ENCODE measurements at regions not wholly inside any gene's neighbourhood (a gene's known extent, or its start where the extent isn't known, plus 50 kb on each side); places are given as distances from the start of the nearest gene placed in this dataset.

GRCh38 chr7:25722856-25723255 lies 429.1 kb upstream of the NFE2L3 start:
- DNase-seq (no peak), ATAC-seq (no peak)
- no peaks in the 10 kb centered on the region for H3K36me3 ChIP-seq (ENCODE audit: low read depth)
- intact Hi-C loops (cut with DNase I, micrococcal nuclease): no loop called here
- no peaks in the 10 kb centered on the region for H3K9me3 ChIP-seq
- no peaks in the 10 kb centered on the region for H3K4me1 ChIP-seq (ENCODE audit: low read depth)
- no peak overlapping the region for H3K4me3 ChIP-seq
- no peak for TF ChIP-seq CTCF (IDR thresholded peaks at IDR 0.05)

GRCh38 chr7:25725451-25725850 lies 426.5 kb upstream of the NFE2L3 start:
- no peak for TF ChIP-seq CTCF (IDR thresholded peaks at IDR 0.05)
- no peak for DNase-seq

GRCh38 chr7:25726170-25726780 lies 425.7 kb upstream of the NFE2L3 start:
- Histone ChIP-seq H3K36me3 (ENCODE audit: low read depth) (no peaks in the 10 kb centered on the region), H3K9me3 (no peaks in the 10 kb centered on the region), H3K4me1 (ENCODE audit: low read depth) (no peaks in the 10 kb centered on the region), H3K4me3 (no peak overlapping the region)
- no peak for DNase-seq
- no peak for TF ChIP-seq CTCF (IDR thresholded peaks at IDR 0.05)
- intact Hi-C loops (cut with DNase I, micrococcal nuclease): no loop called here
- ATAC-seq: no peak

More at GRCh38 chr7:25725451-25725850, 426.5 kb upstream of the NFE2L3 start:
- H3K36me3 ChIP-seq (ENCODE audit: low read depth): no peaks in the 10 kb centered on the region
- no peak for ATAC-seq
- H3K9me3 ChIP-seq: no peaks in the 10 kb centered on the region
- H3K4me3 ChIP-seq: no peak overlapping the region
- H3K4me1 ChIP-seq (ENCODE audit: low read depth): no peaks in the 10 kb centered on the region
- intact Hi-C loops (cut with DNase I, micrococcal nuclease): no loop called here

- no peak for TF ChIP-seq CTCF (IDR thresholded peaks at IDR 0.05)
- ATAC-seq (no peak), DNase-seq (no peak)
- Histone ChIP-seq H3K4me3 (no peak overlapping the region), H3K36me3 (ENCODE audit: low read depth) (no peaks in the 10 kb centered on the region), H3K4me1 (ENCODE audit: low read depth) (no peaks in the 10 kb centered on the region), H3K9me3 (no peaks in the 10 kb centered on the region)
- intact Hi-C loops (cut with DNase I, micrococcal nuclease): no loop called here
Measured at GRCh38 chr7:25726781-25727311, 425.2 kb upstream of the NFE2L3 start.

GRCh38 chr7:25727446-25727845 lies 424.6 kb upstream of the NFE2L3 start:
- Histone ChIP-seq H3K4me1 (ENCODE audit: low read depth) (no peaks in the 10 kb centered on the region), H3K4me3 (no peak overlapping the region), H3K36me3 (ENCODE audit: low read depth) (no peaks in the 10 kb centered on the region), H3K9me3 (no peaks in the 10 kb centered on the region)
- ATAC-seq: no peak
- intact Hi-C loops (cut with DNase I, micrococcal nuclease): no loop called here
- DNase-seq: no peak
- TF ChIP-seq CTCF (IDR thresholded peaks at IDR 0.05): no peak

GRCh38 chr7:25727876-25728275 lies 424.1 kb upstream of the NFE2L3 start:
- ATAC-seq (no peak), DNase-seq (no peak)
- TF ChIP-seq CTCF (IDR thresholded peaks at IDR 0.05): no peak
- H3K9me3 ChIP-seq: no peaks in the 10 kb centered on the region
- no peaks in the 10 kb centered on the region for H3K36me3 ChIP-seq (ENCODE audit: low read depth)
- H3K4me1 ChIP-seq (ENCODE audit: low read depth): no peaks in the 10 kb centered on the region
- H3K4me3 ChIP-seq: no peak overlapping the region
- intact Hi-C loops (cut with DNase I, micrococcal nuclease): no loop called here
